GM19035 (cell line): ENCODE measurements at regions not wholly inside any gene's neighbourhood (a gene's known extent, or its start where the extent isn't known, plus 50 kb on each side); places are given as distances from the start of the nearest gene placed in this dataset.

ENCODE experiments used
- ATAC-seq: cut with Tn5 transposase; IDR thresholded peaks from one replicate; pipeline ENCODE4 v1.9.1; 2021; ENCODE audit not compliant: unreplicated experiment

DNA sequence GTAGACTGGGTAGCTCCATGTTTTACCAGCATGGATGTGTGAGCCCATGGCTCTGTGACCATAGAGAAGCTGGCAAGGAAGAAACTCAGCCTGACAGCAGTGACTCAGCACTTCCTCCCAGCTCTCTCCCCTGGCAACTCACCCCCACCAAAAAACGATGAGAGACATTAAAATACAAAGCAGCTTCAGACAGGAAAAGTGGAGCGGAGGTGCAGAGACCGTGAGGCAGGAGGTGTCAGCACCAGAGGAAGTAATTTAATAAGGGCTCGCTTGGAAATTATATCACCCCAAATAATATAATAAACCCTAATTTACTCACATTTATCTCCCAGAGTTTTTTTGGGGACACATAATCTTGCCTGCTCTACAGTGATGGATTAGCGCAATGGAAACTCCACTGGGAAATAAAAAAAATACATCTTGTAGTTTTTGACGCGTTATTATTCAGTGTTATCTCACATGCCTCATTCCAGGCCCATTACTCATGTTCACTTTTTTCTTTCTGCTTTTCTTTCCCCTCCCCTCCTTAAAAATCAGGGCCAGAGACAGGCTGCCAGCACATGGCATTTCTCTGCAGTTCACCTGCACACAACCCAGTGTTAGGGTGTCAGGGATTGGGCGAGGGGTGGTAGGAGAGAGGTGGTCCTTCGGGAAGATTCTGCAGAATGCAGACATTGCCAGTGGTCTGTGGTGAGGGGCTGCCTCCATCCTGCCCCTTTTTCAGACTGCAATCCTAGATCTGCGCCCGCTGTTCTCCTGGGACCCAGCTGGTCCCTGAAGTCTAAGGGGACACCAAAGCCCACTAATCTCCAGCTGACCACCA is 170.8 kb downstream of the BUD13 start:
- no peak for ATAC-seq

DNA sequence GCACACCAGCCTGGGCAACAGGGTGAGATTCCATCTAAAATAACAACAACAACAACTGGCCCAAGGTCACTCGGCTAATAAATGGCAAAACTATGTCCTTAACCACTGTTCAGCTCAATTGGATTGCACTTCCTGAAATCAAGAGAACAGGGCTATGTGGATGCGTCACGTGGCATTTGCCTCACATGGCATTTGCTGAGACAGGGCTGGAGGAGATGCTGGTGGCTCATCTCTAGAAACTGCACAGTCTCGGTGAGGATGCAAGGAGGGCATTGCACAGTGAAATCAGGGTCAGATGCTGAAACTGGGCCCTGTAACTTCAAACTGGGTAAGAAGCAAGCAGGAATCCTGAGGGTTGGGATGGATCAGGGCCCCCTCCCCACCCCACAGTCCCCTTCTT is 171.9 kb downstream of the BUD13 start:
- no peak for ATAC-seq

DNA sequence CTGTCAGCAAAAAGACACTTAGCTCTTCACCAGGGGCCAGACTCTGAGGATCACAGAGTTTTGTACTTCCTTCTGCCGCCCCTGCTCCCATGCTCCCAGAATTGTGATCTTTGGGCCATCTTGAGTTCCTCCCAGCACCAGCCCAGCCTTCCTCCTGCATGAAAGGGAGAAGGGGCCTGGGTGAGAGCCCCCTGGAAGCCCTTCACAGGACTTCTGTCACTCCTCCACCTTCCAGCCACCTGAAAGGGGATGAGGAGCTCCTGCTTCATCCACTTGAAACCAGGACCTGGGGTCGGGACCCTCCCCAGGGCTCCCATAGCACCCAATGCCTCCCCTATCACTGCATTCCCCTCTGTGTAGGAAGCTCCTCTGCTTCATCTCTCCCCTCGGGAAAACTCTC is 174.2 kb downstream of the BUD13 start:
- no peak for ATAC-seq

DNA sequence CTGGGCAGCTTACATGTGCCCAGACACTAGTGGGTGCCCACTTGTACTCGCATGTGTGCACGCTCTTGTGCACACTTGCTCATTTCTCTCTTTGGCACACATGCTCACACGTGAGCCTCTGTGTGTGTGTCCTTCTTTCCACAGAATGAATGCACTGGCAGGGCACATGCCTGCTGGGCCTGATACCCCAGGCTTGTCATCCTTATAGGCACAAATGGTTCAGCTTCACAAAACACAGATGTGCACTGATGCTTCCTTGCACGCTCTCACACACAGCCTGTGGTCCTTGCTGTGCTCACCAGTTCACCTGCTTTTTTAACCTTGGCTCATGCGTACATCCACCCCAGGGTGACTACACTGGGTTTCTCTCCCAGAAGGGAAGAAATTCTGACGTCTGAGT is 174.8 kb downstream of the BUD13 start:
- ATAC-seq = no peak

DNA sequence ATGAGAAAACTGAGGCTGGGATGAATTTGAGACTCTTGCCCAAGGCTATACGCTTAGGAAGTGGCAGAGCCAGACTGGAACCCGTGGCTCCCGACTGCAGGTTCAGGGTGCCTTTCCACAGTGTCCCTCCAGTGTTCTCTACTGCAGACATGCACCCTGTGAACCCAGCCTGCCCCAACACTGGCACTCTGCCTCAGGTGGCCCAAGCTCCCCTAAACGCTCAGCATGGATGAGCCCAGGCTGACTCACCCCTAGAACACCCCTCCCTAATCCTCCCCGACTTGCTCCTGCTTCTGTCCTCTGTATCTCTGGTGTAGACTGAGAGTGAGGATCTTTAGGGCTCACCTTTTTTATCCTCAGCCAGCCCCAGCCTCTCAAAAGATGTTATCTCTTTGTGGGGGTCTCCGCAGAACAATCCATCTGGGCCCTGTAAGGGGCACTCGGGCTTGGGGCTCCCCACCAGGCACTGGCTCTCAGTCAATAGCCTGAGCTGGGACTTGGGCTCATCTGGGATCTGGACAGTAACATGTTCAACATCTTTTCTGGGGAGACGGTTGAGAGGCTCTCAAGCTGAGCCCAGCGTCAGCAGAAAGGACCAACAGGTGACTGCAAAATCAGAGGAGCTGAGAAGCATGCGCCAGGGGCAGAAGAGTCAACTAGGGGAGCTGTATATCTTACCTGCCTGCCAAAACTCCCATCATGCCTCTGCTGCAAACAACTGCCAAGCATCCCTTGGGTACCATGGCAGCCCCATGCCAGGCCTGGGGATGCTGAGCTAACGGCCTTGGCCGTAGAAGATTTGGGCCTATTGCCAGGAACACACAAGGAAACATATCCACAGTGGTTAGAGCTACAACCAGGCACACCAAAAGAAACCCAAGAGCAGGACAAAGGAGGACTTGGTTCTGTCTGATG is 176.2 kb downstream of the BUD13 start:
- ATAC-seq = no peak

DNA sequence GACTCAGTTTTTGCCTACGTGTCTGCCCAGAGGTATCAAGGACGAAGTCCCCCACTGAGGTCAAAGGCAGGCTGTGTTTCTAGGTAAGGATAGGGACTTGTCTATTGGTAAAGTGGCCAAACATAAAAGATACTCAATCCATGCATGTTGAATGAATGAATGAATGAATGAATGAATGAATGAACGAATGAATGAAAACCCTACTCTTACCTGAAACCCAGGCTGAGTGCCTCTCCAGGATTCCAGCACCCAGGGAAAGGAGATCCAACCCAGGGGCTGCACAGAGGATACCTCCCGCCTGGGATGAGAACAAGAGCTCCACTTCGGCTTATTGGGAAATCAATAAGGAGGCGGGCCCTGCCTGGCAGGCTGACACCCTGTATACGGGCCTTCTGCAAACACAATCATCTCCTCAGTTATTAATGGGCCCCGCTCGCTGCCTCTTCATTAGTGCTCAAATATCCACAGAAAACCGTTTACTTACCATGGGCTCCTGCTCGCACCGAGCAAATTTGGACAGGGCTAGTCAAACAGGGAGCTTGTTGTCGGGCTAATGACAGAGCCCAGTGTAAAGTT is 177.4 kb downstream of the BUD13 start:
- no peak for ATAC-seq

DNA sequence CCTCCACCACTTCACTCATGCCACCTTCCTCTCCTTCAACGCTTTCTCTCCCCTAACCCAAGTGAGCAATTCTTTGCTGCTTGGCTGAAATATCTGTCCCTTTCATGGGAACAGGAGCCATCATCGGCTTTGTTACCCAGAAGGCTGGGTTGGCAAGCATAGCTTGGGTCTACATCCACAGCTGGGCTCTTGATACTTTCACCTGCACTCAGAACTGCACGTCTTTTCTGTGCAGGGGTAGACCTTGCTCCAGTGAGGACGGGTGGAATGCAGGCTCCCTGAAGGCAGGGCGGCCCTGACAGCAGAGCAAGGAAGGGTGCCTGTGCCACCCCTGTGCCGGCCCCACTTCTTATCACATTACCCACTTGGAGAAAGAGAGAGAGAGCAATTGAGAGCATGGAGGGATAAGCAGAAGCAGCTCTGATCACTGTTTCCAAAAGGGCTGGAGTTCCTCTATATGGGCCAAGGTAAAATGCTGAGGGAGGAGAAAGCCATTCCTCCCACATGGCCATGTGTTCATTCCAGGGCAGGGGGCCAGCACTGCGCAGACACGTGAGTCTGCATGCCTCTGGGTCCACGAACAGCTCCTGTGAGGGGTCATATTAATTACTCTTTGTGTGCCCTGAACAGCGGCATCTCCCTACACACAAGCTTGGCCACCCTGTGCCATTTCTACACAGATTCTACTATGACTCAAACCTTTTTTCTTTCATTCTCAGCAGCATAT is 181.8 kb downstream of the BUD13 start:
- ATAC-seq = no peak

DNA sequence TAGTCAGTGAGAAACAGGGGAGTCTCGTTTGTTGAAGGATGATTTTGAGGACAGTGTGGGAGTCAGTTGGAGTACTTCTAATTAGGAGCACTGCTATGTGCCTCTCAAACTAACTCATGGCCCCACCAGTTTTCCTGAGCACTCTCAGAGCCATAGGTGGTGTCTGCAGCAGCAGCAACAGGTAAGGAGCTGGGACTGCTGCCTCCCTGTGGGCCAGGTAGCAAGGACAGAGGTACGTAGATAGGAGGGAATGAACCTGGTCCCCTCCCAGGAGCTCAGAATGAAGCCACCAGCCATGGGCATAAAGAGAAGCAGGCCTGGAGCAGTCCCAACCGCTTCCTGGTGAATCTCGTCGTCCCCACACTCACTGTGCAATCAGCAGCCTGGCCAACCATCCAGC is 183.4 kb downstream of the BUD13 start:
- no peak for ATAC-seq

DNA sequence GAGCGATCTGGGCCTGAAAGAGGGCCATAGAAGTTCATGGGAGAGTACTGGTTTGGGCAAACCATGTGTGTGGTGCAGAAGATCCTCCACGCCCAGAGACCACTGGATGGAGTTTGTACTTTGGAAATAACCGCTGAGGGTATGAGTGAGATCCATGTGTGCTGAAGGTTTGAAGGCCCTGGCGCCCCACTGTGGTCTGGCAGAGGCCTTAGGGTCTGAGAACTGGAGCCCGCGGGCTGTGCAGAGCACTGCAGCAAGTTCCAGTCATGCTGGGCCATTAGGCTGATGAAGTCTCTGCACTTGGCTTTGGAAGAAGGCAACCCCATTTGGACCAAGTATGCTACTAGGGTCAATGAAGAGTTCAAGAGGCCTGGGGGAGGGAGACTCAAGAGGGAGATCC is 186.4 kb downstream of the BUD13 start:
- ATAC-seq = no peak

DNA sequence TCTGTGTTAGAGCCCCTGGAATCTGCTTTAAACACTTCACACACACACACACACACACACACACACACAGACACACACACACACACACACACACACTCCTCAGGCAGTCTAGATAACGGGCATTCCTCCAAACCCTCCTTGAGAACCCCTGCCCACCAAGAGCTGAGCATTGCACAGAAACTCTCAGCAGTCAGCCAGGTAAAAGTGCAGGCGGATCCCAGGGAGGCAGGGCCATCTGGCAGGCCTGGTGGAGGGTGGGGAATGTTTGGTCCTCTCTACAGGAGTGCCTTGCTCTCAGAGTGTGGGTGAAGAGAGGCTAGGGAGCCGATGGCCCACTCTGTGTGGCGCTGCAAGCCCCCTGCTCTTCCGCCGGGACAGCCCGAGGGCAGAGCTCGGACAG is 190.2 kb downstream of the BUD13 start:
- ATAC-seq = no peak

DNA sequence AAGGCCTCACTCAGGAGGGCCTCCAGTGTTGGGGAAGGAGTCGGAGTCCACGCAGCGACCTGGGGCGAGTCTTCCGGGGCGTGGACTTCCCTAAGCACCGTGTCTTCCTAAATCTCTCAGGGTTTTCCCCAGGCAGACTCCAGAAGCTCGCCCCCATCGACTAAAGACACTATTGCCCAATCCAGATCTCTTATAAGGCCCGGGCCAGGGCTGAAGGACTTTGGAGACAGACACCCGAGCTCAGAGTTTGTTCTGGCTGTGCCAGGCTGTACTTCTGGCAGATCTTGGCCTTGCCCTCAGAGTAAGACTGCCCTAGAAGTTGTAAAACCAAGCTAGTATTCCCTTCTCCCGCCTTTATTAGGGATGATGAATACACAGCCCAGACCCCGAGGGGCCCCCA is 191.4 kb downstream of the BUD13 start:
- no peak for ATAC-seq

DNA sequence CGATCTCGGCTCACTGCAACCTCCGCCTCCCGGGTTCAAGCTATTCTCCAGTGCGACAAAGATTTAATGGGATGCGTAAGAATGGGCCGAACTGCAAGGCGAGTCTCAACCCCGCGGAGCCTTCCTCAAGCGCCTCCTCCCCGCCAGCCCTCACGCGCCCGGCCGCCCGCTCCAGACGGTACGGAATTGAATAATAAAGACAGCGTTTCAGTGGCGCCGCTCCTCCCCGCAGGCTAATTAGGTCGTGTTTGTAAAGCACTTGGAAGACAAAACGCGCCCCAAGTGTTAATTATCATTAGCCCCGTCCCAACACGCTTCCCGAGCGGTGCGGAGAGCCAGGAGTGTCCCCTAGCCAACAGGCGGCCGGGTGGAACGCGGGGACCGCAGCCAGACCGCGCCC is 192.0 kb downstream of the BUD13 start:
- ATAC-seq = no peak

DNA sequence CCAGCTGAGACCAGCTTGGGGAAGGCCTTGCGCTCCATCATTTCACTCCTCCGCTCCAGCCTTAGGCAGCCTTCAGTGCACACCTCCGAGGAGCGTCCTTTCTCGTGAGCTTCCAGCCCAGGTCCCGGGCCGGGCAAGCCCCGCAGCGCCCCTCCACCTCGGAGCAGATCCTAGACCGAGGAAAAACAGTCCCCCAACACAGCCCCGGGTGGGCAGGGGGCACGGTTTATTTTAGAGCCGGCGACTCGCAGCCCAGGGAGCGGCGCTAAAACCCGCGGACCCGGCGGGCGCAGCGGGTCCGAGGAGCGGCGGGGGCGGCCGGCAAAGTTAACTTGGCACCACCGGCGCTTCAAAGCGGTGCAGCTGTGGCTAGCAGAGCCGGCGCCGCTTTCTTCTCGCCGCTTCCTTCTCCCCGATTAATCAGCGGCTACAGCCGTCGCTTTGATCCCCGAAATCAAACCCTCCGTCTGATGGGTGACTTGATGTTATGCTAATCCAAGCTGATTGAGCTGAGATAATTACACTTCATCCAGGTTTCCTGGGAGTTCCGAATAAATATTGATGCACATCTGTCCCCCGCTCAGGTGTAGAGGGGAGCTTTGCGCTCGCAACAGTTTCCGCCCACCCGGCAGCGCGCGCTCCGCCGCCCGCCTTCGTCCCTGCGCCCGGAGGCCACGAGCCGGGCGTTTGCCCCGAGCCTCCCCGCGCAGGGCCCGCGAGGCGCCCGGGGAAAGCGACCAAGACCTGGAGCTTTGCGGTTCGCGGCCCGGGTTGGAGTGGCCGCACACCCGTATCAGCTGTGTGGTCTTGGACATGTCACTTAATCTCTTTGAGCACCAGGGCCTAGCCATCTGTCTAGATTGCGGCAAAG is 192.7 kb downstream of the BUD13 start:
- no peak for ATAC-seq

DNA sequence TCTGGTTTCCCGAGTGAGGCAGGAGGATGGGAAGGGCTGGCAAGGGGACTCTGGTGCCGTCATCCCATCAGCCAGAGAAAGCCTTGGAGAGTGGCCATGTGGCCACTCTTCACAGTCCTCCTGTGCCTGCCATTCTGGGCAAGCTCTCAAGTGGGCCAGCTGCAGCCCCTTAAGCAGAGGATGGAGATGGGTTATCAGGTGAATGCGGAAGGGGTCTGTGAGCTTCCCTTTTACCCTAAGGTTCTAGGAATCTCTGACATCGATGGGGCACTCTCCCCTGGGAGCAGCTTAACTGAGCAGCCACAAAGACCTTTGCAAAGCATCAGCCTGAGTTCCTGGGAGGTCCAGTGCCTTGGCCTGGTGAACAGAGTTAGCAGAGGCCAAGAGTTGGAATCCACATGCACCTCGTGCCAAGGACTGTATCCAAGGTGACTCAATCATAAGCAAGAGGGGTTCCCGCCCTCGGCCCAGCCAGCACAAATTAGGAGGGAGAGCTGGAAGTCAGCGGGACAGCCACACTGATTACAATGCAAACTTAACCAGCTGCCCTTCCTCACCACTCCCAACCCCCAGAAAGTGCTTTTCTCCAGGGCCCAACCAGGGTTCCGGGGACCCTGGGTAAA is 193.6 kb downstream of the BUD13 start:
- ATAC-seq = no peak

DNA sequence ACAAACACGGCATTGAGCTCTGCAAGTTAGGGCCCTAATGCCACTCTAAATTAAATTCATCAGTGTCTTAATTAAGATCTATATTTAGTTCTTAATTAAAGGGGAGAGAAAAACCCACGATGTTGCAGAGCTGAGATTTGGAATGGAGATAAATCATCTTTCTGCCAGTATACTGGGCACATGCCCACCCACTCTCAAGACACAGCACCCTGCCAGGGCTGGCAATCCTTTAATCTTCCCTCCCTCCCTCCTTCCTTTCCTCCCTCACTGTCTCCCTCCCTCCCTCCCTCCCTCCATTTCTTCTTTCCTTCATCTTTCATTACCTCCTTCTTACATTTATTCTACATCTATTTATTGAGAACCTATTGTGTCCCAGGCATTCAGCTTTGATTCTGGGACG is 194.8 kb downstream of the BUD13 start:
- no peak for ATAC-seq

DNA sequence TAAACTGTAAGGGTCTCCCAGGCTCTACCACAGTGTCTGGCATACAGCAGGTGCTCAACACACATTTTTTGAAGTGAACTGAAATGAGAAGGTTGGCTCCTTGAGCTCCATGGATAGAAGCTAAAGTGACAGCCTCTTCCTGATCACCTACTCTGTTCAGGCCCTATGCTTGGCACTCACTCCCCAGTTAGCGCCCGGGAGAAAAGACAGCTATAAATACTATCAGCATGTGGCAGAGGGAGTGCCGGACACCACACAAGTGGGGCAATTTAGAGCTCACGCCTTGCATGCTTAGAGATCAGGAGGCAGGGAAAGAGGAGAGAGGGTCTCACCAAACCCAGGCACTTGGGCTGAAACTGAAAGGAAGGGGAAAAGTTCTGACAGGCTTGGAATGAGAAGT is 195.5 kb downstream of the BUD13 start:
- ATAC-seq = no peak

DNA sequence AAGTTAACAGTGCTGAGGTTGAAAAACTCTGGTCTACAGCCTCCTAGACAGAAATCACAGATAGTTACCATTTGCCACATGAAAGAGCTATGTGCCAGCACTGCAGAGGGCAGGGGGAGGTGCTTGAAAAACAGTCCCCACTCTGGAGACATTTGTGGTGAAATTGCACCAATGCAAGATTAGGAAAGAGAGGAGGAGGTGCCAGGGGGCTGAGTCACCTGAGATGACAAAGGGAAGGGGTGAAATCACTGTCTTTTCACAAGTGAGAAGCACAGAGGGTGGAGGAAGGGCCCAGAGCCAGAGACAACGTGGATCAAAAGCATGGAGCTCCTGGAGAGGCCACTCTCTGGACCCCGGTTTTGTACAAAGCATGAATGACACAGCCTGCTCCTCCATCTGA is 196.3 kb downstream of the BUD13 start:
- no peak for ATAC-seq

DNA sequence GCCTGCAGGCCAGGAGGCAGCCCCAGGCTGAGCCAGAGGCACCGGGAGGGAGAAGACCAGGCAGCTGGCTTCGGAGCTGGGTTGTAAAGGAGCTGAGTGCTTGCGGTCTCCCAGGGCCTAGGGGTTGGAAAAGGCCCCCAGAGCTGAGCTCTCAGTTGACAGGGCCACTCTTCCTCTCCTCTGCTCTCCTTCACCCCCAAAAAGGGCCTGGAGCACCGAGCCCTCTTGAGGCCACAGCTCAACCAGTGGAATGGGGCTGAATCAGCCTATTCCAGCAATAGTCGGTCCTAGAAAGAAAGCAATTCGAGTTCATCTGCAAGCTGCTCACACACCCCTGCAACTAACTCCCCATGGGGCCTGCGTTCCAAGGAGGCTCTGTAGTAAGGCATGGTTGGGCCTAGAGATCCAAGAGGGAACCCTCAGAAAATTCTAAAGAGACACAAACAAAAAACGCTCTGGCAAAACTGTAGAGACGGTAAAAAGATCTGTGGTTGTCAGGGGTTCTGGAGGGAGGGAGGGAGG is 205.0 kb downstream of the BUD13 start:
- ATAC-seq = no peak

DNA sequence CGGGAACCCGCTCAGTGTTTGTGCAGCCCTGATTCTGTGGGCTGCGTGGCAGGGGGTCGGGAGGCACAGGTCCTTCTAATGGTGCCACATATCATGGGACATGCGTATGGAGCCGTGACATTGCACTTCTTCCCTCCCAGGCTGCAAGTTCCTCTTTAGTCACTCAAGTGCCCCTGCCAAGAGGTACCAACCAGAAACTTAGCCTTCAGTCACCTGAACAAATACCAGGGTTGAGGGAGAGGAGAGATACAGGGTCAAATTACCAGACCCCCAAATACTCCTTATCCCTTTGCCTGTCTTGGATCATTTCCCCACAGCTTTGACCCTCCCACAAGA is 209.1 kb downstream of the BUD13 start:
- no peak for ATAC-seq
